Muscle of arm (tissue), 1 donor: ENCODE measurements at regions not wholly inside any gene's neighbourhood (a gene's known extent, or its start where the extent isn't known, plus 50 kb on each side); places are given as distances from the start of the nearest gene placed in this dataset.
"Not testable (repeated sequence)": the region's sequence is repeated elsewhere in the genome, so short reads cannot be mapped to it uniquely, and the experiment has no call there.

Experiments used
- DNase-seq: peaks from one replicate; pipeline ENCODE4 v3.0.0-alpha.2; 2013

- DNase-seq: no peak
These were observed 173.3 kb downstream of the CD83 start for GRCh38 chr6:14290772-14291330.

GRCh38 chr6:14291331-14291730, 173.8 kb downstream of the CD83 start:
- no peak for DNase-seq

GRCh38 chr6:14292119-14292518, 174.5 kb downstream of the CD83 start:
- no peak for DNase-seq

GRCh38 chr6:14294270-14294951, 176.8 kb downstream of the CD83 start:
- DNase-seq: no peak

GRCh38 chr6:14296698-14297097, 179.1 kb downstream of the CD83 start:
- DNase-seq: not testable (repeated sequence)

- not testable (repeated sequence) for DNase-seq
These were observed 179.5 kb downstream of the CD83 start for GRCh38 chr6:14297118-14297517.

- not testable (repeated sequence) for DNase-seq
These were observed 182.6 kb downstream of the CD83 start for GRCh38 chr6:14300189-14300588.

- DNase-seq: not testable (repeated sequence)
These were observed 183.1 kb downstream of the CD83 start for GRCh38 chr6:14300721-14301120.

GRCh38 chr6:14301477-14301876, 183.9 kb downstream of the CD83 start:
- DNase-seq: not testable (repeated sequence)

- DNase-seq: no peak
These were observed 187.6 kb downstream of the CD83 start for GRCh38 chr6:14305131-14305530.

- DNase-seq: no peak
These were observed 188.1 kb downstream of the CD83 start for GRCh38 chr6:14305624-14306023.

- peak; percentile 32 for DNase-seq
These were observed 188.8 kb downstream of the CD83 start for GRCh38 chr6:14306151-14306906.

- no peak for DNase-seq
These were observed 191.9 kb downstream of the CD83 start for GRCh38 chr6:14309516-14309915.

GRCh38 chr6:14309951-14310445, 192.4 kb downstream of the CD83 start:
- DNase-seq: no peak

GRCh38 chr6:14310960-14311359, 193.4 kb downstream of the CD83 start:
- no peak for DNase-seq

- no peak for DNase-seq
These were observed 195.0 kb downstream of the CD83 start for GRCh38 chr6:14312587-14312986.

GRCh38 chr6:14313248-14313647, 195.7 kb downstream of the CD83 start:
- DNase-seq: no peak

- DNase-seq: no peak
These were observed 197.8 kb downstream of the CD83 start for GRCh38 chr6:14315353-14315752.

GRCh38 chr6:14316651-14317386, 199.2 kb downstream of the CD83 start:
- DNase-seq: no peak

GRCh38 chr6:14317387-14317970, 199.9 kb downstream of the CD83 start:
- DNase-seq: no peak

- no peak for DNase-seq
These were observed 202.8 kb downstream of the CD83 start for GRCh38 chr6:14320332-14320731.
